ENCODE measurements at regions not wholly inside any gene's neighbourhood (a gene's known extent, or its start where the extent isn't known, plus 50 kb on each side); places are given as distances from the start of the nearest gene placed in this dataset.
"Not testable (repeated sequence)": the region's sequence is repeated elsewhere in the genome, so short reads cannot be mapped to it uniquely, and the experiment has no call there.

GRCh38 chr9:94441146-94441545 is 112.7 kb upstream of the NUTM2F start:
- H3K36me3 Mint-ChIP-seq, DNase-seq: not testable (repeated sequence)
- peaks cover 6 to 13% of the 10 kb centered on the region in 2 donors for H3K4me1 Mint-ChIP-seq

GRCh38 chr9:94441796-94442195 is 113.1 kb upstream of the PCAT7 start:
- no peak for TF ChIP-seq CTCF (IDR thresholded peaks at IDR 0.05)
- Mint-ChIP-seq H3K9me3 (no peaks in the 10 kb centered on the region), H3K4me1 (peaks cover 6 to 18% of the 10 kb centered on the region in 2 donors), H3K4me3 (no peak overlapping the region), H3K27me3 (ENCODE audit: low read depth in 2 of 2) (no peaks in the 10 kb centered on the region), H3K36me3 (no peaks in the 10 kb centered on the region), H3K27ac (no peak overlapping the region)
- DNase-seq (no peak), ATAC-seq (no peak)
- Histone ChIP-seq H3K36me3 (ENCODE audit: control insufficient read depth, insufficient read depth, low read length) (peaks cover 25% of the 10 kb centered on the region), H3K4me3 (ENCODE audit: low read length) (no peak overlapping the region), H3K9me3 (ENCODE audit: control insufficient read depth, insufficient read depth, low read length) (no peaks in the 10 kb centered on the region), H3K27me3 (ENCODE audit: control insufficient read depth, insufficient read depth, low read length) (no peaks in the 10 kb centered on the region), H3K27ac (ENCODE audit: low read length) (no peak overlapping the region), H3K4me1 (ENCODE audit: control insufficient read depth, insufficient read depth, low read length) (no peaks in the 10 kb centered on the region)
- intact Hi-C loops (cut with micrococcal nuclease): no loop called here
- WGBS (ENCODE audit: insufficient coverage): 95% methylated on average over 2 of the region's 2 CpGs

More at GRCh38 chr9:94441146-94441545, 112.7 kb upstream of the NUTM2F start:
- H3K4me3 ChIP-seq (ENCODE audit: low read length); H3K27me3 ChIP-seq (ENCODE audit: control insufficient read depth, insufficient read depth, low read length); H3K4me1 ChIP-seq (ENCODE audit: control insufficient read depth, insufficient read depth, low read length); H3K9me3 ChIP-seq (ENCODE audit: control insufficient read depth, insufficient read depth, low read length); H3K27me3 Mint-ChIP-seq (ENCODE audit: low read depth in 2 of 2); H3K9me3 Mint-ChIP-seq; H3K27ac Mint-ChIP-seq; H3K4me3 Mint-ChIP-seq; H3K27ac ChIP-seq (ENCODE audit: low read length); ATAC-seq; intact Hi-C loops (cut with micrococcal nuclease): not testable (repeated sequence)
- no CpG with 5 or more reads among the region's 1 CpG for whole genome bisulfite sequencing (ENCODE audit: insufficient coverage)
- H3K36me3 ChIP-seq (ENCODE audit: control insufficient read depth, insufficient read depth, low read length): peaks cover 25% of the 10 kb centered on the region

DNA sequence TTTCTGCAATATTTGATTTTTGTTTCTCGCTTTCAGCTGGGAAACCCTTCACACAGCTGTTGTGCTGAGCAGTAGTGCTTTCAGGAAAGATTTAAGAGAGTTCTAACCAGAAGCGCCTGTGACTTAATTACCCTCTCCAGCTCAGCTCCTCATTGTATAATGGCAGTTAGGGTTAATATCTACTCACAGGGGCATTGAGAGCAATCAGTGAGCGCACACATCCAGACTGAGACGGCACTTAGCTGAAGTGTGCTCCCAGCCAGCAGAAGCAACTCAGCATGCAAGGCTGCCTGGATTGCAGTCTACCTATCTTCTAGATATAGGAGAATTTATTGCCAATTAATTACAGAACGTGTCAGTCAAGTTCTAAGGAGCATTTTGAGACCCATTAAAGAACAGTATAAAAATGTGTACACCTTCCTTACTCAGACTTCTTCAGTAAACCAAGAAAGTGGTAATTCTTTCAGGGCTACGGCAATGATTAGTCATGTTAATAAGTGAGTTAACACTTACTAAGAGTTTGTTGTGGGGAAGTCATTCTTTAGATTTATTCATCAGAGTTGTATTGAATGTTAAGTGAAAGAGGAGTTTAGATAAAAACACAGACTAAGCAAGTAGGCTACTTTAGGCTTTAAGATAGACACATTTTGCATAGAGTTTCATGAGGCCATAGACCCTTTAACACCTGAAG is 111.7 kb upstream of the PCAT7 start:
- no peak overlapping the region for H3K4me3 Mint-ChIP-seq
- H3K36me3 Mint-ChIP-seq: no peaks in the 10 kb centered on the region

DNA sequence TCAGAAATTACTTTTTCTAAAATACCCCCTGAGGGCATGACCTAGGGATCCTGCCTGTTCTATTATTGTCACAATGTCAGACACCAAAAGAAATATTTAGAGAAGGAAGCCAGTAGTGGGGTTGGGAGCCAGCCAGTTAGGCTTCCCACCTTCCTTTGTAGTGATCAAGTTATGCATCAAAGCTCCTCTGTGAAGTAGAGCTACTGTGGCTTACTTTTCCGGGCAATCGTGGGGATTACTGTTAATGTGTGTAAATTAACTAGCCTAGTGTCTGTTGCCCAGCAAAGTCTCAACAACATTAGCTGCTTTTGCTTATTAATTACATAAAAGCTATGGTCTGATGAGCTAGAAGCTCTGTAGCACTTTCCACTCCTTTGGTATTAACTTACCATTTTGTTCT is 109.0 kb upstream of the PCAT7 start:
- intact Hi-C loops (cut with micrococcal nuclease): no loop called here
- 96% methylated on average over 2 of the region's 2 CpGs for WGBS (ENCODE audit: insufficient coverage)
- Mint-ChIP-seq H3K4me3 (no peak overlapping the region), H3K27me3 (ENCODE audit: low read depth in 2 of 2) (no peaks in the 10 kb centered on the region), H3K4me1 (peaks cover 6 to 18% of the 10 kb centered on the region in 2 donors), H3K36me3 (no peaks in the 10 kb centered on the region), H3K9me3 (no peaks in the 10 kb centered on the region), H3K27ac (no peak overlapping the region)
- H3K36me3 ChIP-seq (ENCODE audit: control insufficient read depth, insufficient read depth, low read length): peaks cover 28% of the 10 kb centered on the region
- ATAC-seq (no peak), DNase-seq (no peak)
- H3K9me3 ChIP-seq (ENCODE audit: control insufficient read depth, insufficient read depth, low read length): no peaks in the 10 kb centered on the region
- H3K4me3 ChIP-seq (ENCODE audit: low read length): no peak overlapping the region
- no peaks in the 10 kb centered on the region for H3K4me1 ChIP-seq (ENCODE audit: control insufficient read depth, insufficient read depth, low read length)
- no peaks in the 10 kb centered on the region for H3K27me3 ChIP-seq (ENCODE audit: control insufficient read depth, insufficient read depth, low read length)
- no peak for TF ChIP-seq CTCF (IDR thresholded peaks at IDR 0.05)
- no peak overlapping the region for H3K27ac ChIP-seq (ENCODE audit: low read length)

More for the DNA sequence above, 111.7 kb upstream of the PCAT7 start:
- 87% methylated on average over 5 of the region's 6 CpGs for WGBS (ENCODE audit: insufficient coverage)
- Mint-ChIP-seq H3K27me3 (ENCODE audit: low read depth in 2 of 2) (no peaks in the 10 kb centered on the region), H3K9me3 (no peaks in the 10 kb centered on the region), H3K4me1 (peaks cover 6 to 18% of the 10 kb centered on the region in 2 donors), H3K27ac (no peak overlapping the region)
- TF ChIP-seq CTCF (IDR thresholded peaks at IDR 0.05): no peak
- Histone ChIP-seq H3K36me3 (ENCODE audit: control insufficient read depth, insufficient read depth, low read length) (peaks cover 25% of the 10 kb centered on the region), H3K9me3 (ENCODE audit: control insufficient read depth, insufficient read depth, low read length) (no peaks in the 10 kb centered on the region), H3K4me3 (ENCODE audit: low read length) (no peak overlapping the region), H3K27ac (ENCODE audit: low read length) (no peak overlapping the region), H3K27me3 (ENCODE audit: control insufficient read depth, insufficient read depth, low read length) (no peaks in the 10 kb centered on the region), H3K4me1 (ENCODE audit: control insufficient read depth, insufficient read depth, low read length) (no peaks in the 10 kb centered on the region)
- intact Hi-C loops (cut with micrococcal nuclease): no loop called here
- DNase-seq (no peak), ATAC-seq (no peak)
